Activated CD4-positive, CD25-positive, alpha-beta regulatory T cell treated with anti-CD3 and anti-CD28 coated beads, Interleukin-2, amount 50 U/mL, for 72 hours (primary cell): ENCODE measurements at regions not wholly inside any gene's neighbourhood (a gene's known extent, or its start where the extent isn't known, plus 50 kb on each side); places are given as distances from the start of the nearest gene placed in this dataset.

ENCODE experiments used
- DNase-seq: peaks from one replicate; pipeline ENCODE4 v3.0.0; 2021

DNA sequence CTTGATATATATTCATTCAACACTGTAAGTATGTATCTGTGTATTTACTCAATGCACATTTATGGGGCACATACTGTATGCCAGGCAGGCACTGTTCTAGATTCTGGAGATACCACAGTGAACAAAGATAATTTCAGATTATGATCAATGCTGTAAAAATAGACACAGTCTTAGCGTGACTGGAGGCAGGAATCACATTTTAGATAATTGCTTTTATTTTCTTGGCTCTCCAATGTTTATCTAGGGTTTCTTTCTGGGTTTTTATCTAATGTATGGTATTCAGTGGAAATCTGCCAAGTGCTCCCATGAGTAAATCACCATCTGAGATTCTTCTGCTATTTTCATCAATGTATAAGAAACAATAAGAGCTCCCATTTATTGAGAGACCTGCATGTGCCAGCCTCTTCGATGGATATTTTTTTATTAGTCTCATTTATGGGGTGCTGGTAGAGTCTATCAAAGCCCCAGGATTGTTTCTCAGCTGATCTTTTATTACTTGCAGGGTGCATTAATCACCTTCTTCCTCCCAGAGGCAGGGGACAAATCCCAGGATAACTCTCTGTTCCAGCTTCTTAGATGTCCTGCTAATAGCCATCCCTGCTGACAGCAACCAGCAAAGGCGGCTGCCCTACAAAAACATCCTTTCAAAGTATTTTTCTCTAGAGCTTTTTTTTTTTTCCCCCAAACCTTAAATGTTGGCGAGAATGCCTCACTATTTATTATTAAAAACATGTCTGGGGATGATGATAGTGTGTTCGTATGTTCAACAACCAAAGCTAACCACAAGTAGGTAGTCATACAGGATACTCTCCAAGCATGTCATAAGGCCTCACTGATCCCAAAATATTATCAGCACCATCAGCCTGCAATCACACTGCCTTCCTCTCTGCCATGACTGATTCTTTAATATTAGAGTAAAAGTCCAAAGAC, 331.0 kb upstream of the RASGRP1 start:
- DNase-seq = no peak

DNA sequence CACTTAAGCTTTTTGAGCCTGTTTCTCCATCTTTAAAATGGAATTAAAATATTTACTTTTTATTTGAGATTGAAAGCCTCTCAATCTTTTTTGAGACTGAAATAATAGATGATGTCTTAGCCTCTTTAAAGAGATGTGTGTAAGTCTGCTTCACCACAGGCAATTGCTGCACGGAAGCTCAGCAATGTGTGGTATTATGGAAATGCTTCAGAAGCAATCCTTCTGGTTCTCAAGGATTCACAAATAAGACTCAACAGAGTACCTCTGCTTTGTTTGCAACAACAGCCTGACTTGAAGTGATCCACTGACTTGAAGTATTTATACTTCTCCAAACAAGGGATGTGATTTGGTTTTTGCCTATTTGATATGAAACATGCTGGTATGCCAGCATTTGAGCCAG, 332.0 kb upstream of the RASGRP1 start:
- no peak for DNase-seq

DNA sequence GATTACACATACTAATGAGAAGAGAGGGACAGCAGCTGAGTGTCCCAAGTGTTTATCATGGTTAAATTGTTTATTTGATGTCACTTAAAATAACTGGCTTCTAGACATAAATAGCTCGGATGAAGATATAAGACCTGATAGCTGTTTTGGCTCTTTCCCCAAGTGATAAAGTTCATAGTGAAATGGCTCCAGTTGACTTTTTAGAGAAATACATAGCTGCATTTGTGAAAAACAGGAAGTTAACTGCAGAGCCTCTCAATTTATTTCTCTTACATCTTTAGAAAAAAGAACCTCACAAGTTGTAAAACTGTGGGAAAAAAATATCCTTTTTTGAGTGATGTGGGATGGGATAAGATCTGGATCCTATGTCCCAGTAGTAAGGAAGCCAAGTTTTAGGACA, 332.9 kb upstream of the RASGRP1 start:
- no peak for DNase-seq

DNA sequence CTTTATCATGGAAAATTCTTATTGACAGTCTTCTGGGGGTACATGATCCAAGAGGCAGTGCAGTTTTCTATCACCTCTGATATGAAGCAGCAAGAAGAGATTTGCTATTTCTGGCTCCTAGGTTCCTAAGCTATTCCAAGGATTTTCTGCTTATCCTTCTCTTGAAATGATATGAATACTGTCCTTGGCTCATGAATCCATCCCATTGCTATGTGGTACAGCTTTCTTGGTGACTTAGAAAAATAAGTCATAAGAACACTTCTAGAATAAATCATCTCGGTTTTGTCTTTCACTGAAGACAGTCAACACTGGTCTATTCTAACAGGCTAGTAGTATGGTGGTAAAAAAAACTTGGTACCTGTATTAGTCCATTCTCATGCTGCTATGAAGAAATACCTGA, 333.6 kb upstream of the RASGRP1 start:
- no peak for DNase-seq

DNA sequence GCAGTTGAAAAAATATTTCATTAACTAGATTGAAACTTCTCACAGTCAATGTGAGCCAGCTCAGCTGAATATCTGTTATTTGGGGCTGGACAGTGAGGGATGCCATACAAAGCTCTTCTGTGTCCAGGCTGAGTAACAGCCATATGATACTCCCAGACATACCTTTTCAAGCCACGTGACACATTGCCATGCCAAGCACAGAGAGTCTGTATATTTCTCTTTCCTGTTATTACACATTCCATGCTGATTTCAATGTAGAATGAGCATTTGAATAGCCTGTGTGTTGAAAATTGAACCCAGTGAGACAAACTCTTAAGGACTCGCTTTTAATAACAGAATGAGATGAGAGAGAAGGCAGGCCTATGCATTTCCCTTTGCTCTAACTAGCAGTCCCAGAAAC, 334.7 kb upstream of the RASGRP1 start:
- DNase-seq = no peak

DNA sequence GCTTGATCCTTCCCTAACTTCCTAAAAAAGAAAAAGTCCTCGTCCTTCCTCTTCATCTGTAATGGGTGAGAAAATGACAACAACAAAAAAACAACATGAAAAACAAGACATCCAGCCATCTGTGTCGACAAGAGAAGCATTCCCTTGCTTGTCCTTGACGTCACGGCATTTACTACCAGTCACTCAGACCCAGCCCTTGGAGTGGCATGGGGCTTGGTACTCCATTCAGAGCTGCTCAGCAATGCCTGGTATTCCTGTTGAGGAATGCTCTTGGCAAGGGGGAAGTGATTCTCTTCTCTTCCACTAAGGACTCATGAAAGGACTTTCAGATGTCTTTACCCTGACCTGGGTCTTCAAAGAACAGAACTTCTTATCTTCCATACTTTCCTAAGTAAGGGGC, 339.7 kb upstream of the RASGRP1 start:
- DNase-seq = no peak

DNA sequence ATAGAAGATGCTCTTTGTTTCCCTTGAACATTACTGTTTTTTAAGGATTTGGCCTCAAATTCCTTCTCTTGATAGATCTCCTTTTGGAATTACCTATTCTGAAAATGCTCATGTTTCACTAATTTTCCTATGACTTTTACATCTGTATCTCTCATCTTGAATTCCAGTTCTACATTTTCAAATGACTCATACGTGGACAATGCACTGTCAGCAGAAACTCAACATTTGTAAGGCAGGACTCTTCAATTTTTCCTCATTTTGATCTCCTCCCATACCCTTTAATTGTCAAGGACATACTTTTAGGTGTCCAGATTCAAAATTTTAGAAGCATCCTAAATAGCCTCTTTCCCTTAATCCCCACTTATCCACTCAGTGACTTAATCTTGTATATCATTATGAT, 341.0 kb upstream of the RASGRP1 start:
- DNase-seq = no peak

DNA sequence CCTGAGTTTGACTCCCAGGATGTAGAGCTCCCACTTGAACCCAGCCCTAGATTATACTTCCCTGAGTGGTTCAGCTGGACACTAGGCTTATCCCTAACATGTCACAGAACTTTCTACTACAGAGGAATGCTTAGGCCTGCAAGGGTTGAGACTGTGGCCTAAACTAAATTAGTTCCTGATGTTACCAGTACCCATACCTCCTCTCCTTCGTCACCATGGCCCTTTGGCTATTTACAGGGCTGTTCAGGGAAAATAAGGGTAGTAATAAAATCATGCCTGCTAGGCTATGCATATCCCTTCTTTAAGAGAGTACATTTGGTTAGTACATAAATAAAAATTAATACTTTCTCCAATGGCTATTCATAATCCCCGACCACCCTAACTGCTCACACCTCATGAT, 356.4 kb upstream of the RASGRP1 start:
- no peak for DNase-seq

DNA sequence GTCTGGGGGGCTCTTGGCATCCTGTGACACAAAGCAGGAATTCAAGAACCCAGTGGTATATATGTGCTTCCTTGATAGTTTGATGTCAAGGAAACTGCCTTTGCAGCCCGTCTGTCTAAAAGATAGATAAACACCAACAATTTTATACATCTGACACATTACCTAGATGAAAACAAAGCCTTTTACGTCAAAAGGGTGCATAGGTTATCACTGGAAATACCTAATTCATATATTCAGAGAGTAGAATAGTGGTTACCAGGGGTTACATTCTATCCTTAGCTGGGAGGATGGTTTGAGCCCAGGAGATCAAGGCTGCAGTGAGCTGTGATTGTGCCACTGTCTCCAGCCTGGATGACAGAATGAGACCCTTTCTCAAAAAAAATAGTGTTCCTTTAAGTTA, 356.9 kb upstream of the RASGRP1 start:
- DNase-seq = no peak

DNA sequence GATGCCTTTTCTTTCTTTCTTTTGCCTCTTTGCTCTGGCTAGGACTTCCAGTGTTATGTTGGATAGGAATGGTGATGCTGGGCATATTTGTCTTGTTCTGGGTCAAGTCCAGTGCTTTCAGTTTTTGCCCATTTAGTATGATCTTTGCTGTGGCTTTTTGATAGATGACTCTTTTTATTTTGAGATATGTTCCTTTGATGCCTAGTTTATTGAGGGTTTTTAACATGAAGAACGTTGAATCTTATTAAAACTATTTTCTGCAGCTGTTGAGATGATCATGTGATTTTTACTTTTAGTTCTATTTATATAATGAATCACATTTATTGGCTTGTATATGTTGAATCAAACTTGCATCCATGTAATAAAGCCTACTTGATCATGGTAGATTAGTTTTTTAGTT, 363.8 kb upstream of the RASGRP1 start:
- no peak for DNase-seq

DNA sequence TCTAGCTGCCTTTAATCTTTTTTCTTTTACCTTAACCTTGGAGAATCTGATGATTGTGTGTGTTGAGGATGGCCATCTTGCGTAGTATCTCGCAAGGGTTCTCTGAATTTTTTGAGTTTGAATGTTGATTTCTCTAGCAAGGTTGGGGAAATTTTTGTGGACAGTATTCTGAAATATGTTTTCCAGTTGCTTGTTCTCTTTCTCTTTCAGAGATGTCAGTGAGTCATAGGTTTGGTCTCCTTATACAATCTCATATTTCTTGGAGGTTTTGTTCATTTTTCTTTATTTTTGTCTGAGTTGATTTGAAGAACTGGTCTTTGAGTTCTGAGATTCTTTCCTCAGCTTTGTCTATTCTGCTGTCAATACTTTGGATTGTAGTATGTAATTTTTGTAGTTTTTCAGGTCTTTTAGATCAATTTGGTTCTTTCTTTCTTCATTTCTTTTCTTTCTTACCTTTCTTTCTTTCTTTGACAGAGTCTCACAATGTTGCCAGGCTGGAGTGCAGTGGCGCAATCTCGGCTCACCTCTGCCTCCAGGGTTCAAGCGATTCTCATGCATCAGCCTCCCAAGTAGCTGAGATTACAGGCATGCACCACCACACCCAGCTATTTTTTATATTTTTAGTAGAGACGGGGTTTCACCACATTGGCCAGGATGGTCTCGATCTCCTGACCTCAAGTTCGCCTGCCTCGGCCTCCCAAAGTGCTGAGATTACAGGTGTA, 366.4 kb upstream of the RASGRP1 start:
- no peak for DNase-seq

DNA sequence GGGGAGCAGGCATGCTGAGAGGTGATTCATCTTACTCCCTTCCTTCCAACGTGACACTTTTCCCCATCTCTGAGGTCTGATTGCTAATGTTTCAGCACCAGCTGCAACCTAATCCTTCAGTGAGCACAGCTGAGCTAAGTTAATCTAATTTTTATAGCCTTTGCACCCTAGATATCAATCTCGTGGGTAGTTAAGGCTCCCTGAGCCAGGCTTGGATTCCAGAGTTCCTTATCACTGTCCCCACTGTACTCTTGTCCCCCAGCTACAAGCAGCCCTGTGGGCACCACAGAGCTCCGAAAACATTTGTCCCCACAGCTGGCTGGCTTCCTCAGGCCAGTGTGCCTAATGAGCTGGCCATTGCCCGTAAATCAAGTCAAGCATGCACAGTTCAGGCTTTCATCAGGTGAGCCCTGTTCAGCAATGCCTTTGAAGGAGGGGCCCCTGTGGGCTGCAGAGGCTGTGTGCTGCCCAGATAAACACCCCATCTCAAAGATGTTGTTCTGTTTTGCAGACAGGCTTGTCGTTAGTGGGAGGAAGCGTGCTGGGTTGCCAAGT, 376.9 kb upstream of the RASGRP1 start:
- no peak for DNase-seq

DNA sequence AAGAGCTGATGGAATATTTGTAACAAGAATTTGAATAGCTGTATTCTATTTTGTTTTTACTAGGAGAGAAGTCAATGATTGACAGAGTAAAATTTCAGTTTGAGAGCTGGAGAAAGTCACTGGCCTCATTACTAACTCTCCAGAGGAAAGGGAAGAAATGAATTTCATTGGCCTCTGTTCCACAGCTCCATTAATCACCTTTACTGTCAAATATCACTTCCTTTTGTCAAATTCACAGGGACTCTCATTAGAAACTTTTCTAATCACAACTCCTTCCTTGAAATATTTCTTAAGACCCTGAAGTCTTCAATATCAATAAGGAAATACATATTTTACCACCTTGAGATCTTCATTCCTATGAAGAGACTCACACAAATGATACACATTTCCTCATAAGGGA, 379.9 kb upstream of the RASGRP1 start:
- no peak for DNase-seq

DNA sequence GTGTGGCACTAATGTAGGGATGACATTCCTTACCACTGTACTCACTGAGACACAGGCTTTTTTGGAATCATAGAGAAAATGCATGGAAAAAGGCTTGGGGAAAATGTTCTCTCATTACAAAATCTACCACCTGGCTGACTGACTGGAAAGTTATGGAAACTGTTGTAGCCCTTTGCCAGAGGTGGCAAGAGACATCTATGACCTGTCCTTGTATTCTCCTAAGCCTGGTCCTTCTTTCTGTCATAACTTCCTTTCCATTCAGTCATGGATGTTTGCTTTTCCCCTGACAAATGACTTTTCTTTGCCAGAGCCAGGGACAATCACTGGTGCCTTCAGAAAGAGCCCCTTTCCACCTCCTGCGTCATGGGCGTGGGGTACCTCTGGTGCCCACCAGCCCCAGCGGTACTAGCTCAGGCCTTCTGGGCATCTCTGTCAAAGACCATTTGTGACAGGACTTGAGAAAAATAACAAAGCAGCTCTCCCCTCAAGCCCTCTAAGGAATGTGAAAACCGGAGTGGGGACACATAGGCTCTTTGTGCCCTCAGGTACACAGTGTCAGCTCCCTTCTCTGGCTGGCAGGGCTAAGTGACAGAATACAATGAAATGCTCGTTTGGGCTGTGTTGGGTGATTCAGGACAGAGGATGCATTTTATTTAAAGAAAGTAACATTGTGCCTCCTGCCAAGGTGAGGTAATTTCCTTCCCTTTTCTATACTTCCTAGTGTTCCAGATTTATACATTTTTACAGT, 381.1 kb upstream of the RASGRP1 start:
- no peak for DNase-seq

DNA sequence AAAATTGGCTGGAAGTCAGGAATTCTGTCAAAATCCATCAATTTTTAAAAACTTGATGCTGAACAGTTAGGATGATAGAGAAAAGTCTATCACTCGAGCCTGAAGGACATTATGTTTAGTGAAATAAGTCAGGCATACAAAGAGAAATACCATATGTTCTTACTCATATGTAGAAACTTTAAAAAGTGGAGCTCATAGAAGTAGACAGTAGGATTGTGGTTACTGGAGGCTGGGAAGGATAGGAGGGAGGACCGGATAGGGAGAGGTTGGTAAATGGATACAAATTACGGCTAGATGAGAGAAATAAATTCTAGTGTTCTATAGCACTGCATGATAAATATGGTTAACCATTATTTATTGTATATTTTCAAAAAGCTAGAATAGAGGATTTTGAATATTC, 389.5 kb upstream of the RASGRP1 start:
- DNase-seq = no peak

DNA sequence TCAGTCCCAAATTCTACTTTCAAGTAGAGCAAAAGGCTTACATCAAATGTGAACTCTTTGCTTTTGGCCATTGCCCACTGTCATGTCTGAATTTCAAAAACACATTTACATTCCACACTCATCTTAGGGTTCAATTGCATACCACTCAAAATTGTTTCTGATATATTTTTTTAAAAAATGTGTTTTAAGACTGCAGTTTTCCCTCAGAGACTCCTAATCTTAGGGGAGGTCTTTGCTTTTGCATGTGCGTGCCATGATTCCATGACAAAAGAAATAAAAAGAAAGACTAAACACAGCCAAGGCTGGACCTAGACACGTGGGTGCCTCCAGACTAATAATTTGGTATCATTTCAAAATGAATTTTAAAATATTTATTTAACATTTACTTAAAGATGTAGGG, 396.8 kb upstream of the RASGRP1 start:
- DNase-seq = no peak

DNA sequence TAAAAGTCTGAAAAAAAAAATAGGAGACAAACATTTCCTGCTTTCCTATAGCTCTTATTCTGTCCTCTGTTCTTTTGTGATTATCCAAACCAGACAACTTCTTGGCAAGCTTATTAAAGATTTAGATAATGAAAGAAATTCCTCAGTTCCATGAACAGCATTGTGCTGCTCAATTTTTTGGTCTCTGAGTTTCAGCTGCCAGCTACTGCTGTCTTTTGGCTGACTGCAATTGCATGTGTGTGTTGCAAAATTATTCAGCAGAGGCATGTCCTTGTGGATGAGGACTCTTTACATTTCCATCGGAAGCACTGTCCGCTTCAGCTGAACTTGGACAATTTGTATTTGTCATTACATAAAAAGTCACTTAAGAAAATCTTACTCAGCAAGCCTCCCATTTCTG, 397.3 kb upstream of the RASGRP1 start:
- no peak for DNase-seq

DNA sequence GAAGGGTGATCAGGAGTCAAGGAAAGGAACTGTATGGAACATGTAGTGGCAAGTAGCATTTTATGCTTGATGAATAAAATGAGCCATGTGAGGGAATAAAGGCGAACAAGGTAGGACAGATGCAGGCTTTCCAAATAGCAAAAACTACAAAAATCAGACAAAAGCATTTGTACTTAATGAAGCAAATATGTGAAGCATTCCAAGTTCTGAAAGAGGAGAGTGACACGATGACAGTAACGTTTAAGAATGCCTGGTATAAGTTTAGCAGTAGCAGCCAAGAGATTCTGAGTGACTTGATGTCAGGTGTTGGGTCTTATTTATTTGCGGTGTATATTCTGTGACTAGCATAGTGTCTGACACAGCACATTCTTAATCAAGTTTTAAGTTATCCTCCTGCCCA, 408.2 kb upstream of the RASGRP1 start:
- no peak for DNase-seq

DNA sequence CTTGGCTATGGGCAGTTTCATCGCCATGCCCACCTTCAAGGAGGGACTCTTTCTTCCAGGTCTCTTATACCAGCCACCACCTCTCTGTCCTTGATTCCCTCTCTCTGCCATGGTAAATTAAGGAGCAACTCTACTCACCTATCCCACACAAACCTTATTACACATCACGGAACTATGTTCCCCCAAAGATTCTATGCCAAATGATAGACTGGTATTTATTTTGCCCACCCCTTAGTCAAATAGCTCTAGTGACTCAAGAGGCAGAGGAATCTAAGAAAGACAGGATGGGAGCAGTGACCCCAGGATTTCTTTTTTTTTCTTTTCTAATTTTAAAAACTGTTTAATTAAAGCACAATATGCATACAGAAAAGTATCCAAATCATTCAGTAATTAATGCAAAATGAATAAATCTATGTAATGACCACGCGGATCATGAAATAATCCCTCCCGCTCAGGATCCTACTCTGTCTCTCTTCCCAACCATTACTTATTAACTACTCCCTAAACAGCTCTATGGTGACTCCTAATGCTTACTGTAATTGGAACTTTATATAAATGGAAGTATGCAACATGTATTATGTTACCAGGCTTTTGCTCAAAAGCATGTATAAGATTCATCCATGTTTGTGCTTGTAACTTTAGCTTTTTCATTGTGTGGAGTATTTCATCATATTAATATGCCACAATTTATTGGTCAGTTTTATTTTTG, 410.8 kb upstream of the RASGRP1 start:
- no peak for DNase-seq

DNA sequence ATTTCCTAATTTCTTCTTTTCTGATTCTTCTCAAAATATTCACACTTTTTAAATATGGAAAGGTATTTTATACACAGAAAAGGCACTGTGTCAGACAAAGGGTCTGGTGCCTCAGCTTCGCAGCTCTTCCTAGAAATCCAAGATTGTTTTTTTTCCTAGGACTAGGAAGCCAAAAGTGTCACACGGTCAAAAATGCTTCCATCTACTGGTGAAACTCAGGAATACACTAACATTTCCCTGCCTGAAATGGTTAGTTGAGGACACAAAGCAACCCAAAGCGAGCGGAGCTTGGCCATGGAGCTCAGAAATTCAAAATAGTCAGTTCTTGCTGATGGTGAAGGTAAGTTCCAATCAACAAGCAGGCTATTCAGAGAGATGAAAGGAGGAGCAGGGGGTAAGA, 426.5 kb upstream of the RASGRP1 start:
- DNase-seq = no peak

DNA sequence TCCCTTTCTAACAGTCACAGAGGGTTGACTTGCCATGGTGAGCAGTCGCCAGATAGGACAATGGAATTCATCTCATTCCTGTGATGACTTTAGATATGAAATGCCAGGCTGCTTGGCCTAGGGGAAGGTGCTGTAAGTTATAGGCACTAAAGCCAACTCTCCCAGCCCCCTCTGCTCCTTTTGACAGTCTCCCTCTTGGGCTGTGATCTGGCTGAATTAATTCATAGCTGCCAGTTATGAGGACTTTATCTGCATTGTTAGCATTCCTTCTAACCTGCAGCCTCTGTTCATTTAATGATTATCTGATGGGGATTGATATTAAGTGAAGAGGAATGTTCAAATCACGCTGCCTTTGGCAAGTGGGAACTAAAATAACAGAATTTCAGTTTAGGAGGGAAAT, 427.1 kb upstream of the RASGRP1 start:
- DNase-seq = no peak

DNA sequence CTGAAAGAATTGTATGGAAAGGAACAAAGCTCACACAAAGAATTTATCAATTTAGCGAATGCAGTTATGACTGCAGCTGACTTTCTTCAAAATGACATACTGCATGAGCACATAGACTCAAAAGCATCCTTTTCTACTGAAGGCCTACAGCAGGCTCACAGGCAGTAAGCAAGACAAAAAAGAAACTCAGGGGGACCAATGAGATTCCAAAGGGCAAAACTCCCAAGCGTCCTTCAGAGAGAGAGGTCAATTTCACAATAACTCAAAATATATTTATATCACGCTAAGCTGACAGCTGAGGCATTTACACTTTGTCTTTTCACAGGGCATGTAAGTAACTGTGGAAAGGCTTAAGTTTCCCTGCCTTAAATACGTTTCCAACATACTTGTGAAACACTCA, 427.9 kb upstream of the RASGRP1 start:
- DNase-seq = no peak

DNA sequence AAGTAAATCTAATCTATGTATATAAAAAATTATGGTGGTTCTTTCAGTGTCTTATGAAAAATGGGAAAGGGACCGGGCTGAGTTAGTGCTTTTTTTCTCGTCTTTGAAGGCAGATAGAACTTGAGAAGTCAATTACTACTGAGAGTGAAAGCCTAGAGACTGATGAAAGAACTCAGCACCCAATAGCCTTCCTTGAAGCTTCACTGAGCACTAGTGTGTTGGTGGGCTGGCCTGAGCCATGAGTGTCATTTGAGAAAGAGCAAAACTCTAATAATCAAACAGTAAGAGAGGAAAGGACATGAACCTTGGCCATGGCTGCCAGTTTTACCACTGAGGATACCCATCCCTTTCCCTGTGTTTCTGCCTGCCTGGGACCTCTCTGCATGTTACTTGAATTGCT, 428.3 kb upstream of the RASGRP1 start:
- no peak for DNase-seq
